BE2C (cell line): ENCODE measurements at regions not wholly inside any gene's neighbourhood (a gene's known extent, or its start where the extent isn't known, plus 50 kb on each side); places are given as distances from the start of the nearest gene placed in this dataset.

ENCODE experiments used
- DNase-seq: peaks from one replicate; pipeline ENCODE4 v3.0.0-alpha.2; 2020
- H3K27me3 ChIP-seq: fragments of 250-450 bp; sonication (Bioruptor Pico); 2 replicates; pipeline ENCODE4 v1.5.1; 2020; ENCODE audit warnings: mild to moderate bottlenecking
- H3K36me3 ChIP-seq: fragments of 250-450 bp; sonication (Bioruptor Pico); 2 replicates; pipeline ENCODE4 v1.5.1; 2020; ENCODE audit warnings: mild to moderate bottlenecking
- H3K4me1 ChIP-seq: fragments of 250-450 bp; sonication (Bioruptor Pico); 2 replicates; pipeline ENCODE4 v1.5.1; 2020
- H3K4me3 ChIP-seq: 2 replicates; pipeline ENCODE4 v1.5.1; 2011; ENCODE audit warnings: low read depth, low read length
- H3K9me3 ChIP-seq: fragments of 250-450 bp; sonication (Bioruptor Pico); 2 replicates; pipeline ENCODE4 v1.5.1; 2020
- CTCF ChIP-seq: IDR thresholded peaks from 2 replicates; pipeline ENCODE4 v1.5.1; 2012; ENCODE audit warnings: mild to moderate bottlenecking, low read depth, low read length

GRCh38 chr3:31462050-31462569 is 70.6 kb upstream of the STT3B start:
- TF ChIP-seq CTCF: no peak
- Histone ChIP-seq H3K9me3 (no peaks in the 10 kb centered on the region), H3K36me3 (no peaks in the 10 kb centered on the region), H3K27me3 (no peaks in the 10 kb centered on the region), H3K4me1 (no peaks in the 10 kb centered on the region), H3K4me3 (no peak overlapping the region)
- no peak for DNase-seq

DNA sequence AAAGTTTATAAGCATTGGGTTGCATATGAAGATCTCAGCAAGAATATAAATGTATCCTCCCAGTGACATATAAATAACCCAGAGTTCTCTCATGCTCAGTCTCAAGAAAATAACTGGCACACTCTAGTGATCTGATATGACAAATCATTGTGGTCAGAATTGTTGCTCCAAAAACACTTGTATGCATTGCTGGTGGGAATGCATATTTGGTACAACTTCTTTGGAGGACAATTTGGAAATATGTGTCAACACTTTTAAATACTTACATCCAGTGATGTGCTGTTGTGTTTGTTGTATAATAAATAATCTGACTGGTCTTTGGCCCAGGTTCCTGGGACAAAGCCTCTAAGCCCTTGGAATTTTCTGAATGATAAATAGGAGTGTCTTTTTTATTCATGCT is 66.7 kb upstream of the STT3B start:
- TF ChIP-seq CTCF: no peak
- no peaks in the 10 kb centered on the region for H3K36me3 ChIP-seq
- no peak overlapping the region for H3K4me3 ChIP-seq
- H3K4me1 ChIP-seq: no peaks in the 10 kb centered on the region
- H3K27me3 ChIP-seq: no peaks in the 10 kb centered on the region
- no peak for DNase-seq
- H3K9me3 ChIP-seq: no peaks in the 10 kb centered on the region

GRCh38 chr3:31466866-31467265 is 65.9 kb upstream of the STT3B start:
- TF ChIP-seq CTCF: no peak
- H3K4me1 ChIP-seq: no peaks in the 10 kb centered on the region
- H3K9me3 ChIP-seq: no peaks in the 10 kb centered on the region
- H3K27me3 ChIP-seq: no peaks in the 10 kb centered on the region
- H3K36me3 ChIP-seq: no peaks in the 10 kb centered on the region
- no peak for DNase-seq
- no peak overlapping the region for H3K4me3 ChIP-seq

GRCh38 chr3:31468433-31468832 is 64.3 kb upstream of the STT3B start:
- Histone ChIP-seq H3K4me3 (no peak overlapping the region), H3K4me1 (no peaks in the 10 kb centered on the region), H3K27me3 (no peaks in the 10 kb centered on the region), H3K36me3 (no peaks in the 10 kb centered on the region), H3K9me3 (no peaks in the 10 kb centered on the region)
- TF ChIP-seq CTCF: no peak
- DNase-seq: no peak

DNA sequence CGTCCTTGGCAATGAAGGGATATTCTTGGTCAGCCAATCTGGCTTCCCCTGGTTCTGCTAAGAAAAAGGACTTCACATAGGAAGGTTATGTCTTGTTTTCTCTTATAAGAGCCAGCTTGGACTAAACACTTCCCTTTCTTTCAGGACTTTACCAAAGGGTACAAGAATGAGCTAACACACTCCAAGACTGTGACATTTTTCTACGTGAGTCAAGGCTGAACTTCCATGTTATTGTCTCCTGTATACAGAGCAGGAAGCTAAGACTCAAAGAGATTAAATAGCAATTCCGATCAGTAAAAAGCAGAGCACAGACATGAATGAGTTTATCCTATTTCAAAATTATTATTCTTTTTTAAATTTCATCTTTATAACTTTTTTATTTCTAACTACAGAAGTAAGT is 63.3 kb upstream of the STT3B start:
- no peaks in the 10 kb centered on the region for H3K36me3 ChIP-seq
- no peaks in the 10 kb centered on the region for H3K27me3 ChIP-seq
- no peak overlapping the region for H3K4me3 ChIP-seq
- H3K4me1 ChIP-seq: no peaks in the 10 kb centered on the region
- H3K9me3 ChIP-seq: no peaks in the 10 kb centered on the region
- TF ChIP-seq CTCF: no peak
- no peak for DNase-seq

GRCh38 chr3:31472479-31473390 is 60.0 kb upstream of the STT3B start:
- Histone ChIP-seq H3K4me3 (no peak overlapping the region), H3K9me3 (no peaks in the 10 kb centered on the region), H3K36me3 (no peaks in the 10 kb centered on the region), H3K27me3 (no peaks in the 10 kb centered on the region), H3K4me1 (no peaks in the 10 kb centered on the region)
- no peak for DNase-seq
- TF ChIP-seq CTCF: no peak
